ENCODE measurements at regions not wholly inside any gene's neighbourhood (a gene's known extent, or its start where the extent isn't known, plus 50 kb on each side); places are given as distances from the start of the nearest gene placed in this dataset.

DNA sequence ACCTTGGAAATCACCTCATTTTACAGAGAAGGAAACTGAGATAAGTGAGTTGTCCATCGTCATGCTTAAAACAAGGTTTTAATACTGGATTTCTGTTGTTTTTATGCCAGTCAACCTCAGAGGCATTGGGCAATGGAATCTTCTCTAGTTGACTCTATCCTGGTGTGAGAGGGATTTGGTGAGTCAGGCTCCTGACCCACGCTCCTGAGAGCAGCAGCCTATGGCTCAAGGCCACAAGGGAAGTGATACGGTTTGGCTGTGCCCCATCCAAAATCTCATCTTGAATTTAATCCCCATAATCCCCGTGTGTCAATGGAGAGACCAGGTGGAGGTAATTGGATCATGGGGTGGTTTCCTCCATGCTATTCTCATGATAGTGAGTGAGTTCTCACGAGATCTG lies 90.1 kb downstream of the TLR5 start:
- DNase-seq (ENCODE audit: low spot score), result no peak

GRCh38 chr1:223056802-223057201 lies 86.2 kb downstream of the TLR5 start:
- no peak for DNase-seq (ENCODE audit: low spot score)

- DNase-seq (ENCODE audit: low spot score), result no peak
These were observed 85.4 kb downstream of the TLR5 start for GRCh38 chr1:223057569-223058093.

Measured in kidney capillary endothelial cell (primary cell).